Activated T-cell treated with anti-CD3 and anti-CD28 coated beads for 48 hours (primary cell): ENCODE measurements at regions not wholly inside any gene's neighbourhood (a gene's known extent, or its start where the extent isn't known, plus 50 kb on each side); places are given as distances from the start of the nearest gene placed in this dataset.

Experiments used
- DNase-seq: peaks from one replicate; pipeline ENCODE4 v3.0.0-alpha.2; 2020; ENCODE audit warnings: low read depth

- no peak for DNase-seq
Measured at GRCh38 chr3:28088811-28089526, 152.4 kb upstream of the CMC1 start.

GRCh38 chr3:28089527-28089897 is 151.9 kb upstream of the CMC1 start:
- no peak for DNase-seq

- no peak for DNase-seq
Measured at GRCh38 chr3:28099296-28099695, 142.1 kb upstream of the CMC1 start.

- DNase-seq: no peak
Measured at GRCh38 chr3:28101705-28102104, 139.7 kb upstream of the CMC1 start.

GRCh38 chr3:28103861-28104260 is 137.6 kb upstream of the CMC1 start:
- no peak for DNase-seq

GRCh38 chr3:28104896-28105534 is 136.4 kb upstream of the CMC1 start:
- DNase-seq: no peak

GRCh38 chr3:28109829-28110228 is 131.6 kb upstream of the CMC1 start:
- no peak for DNase-seq

GRCh38 chr3:28110869-28111268 is 130.6 kb upstream of the CMC1 start:
- no peak for DNase-seq

- no peak for DNase-seq
Measured at GRCh38 chr3:28114893-28115292, 126.5 kb upstream of the CMC1 start.

GRCh38 chr3:28115316-28115715 is 126.1 kb upstream of the CMC1 start:
- no peak for DNase-seq

- DNase-seq: no peak
Measured at GRCh38 chr3:28117598-28117997, 123.8 kb upstream of the CMC1 start.

- DNase-seq: no peak
Measured at GRCh38 chr3:28118087-28118486, 123.3 kb upstream of the CMC1 start.

GRCh38 chr3:28122227-28122626 is 119.2 kb upstream of the CMC1 start:
- DNase-seq: no peak

GRCh38 chr3:28124882-28125281 is 116.5 kb upstream of the CMC1 start:
- no peak for DNase-seq

GRCh38 chr3:28125342-28125741 is 116.1 kb upstream of the CMC1 start:
- no peak for DNase-seq

GRCh38 chr3:28130836-28131235 is 110.6 kb upstream of the CMC1 start:
- no peak for DNase-seq

GRCh38 chr3:28132941-28133340 is 108.5 kb upstream of the CMC1 start:
- no peak for DNase-seq

- no peak for DNase-seq
Measured at GRCh38 chr3:28134198-28134597, 107.2 kb upstream of the CMC1 start.

- DNase-seq: no peak
Measured at GRCh38 chr3:28134792-28135375, 106.5 kb upstream of the CMC1 start.

- DNase-seq: no peak
Measured at GRCh38 chr3:28136607-28137216, 104.7 kb upstream of the CMC1 start.

- DNase-seq: no peak
Measured at GRCh38 chr3:28138043-28138610, 103.3 kb upstream of the CMC1 start.

GRCh38 chr3:28139288-28139687 is 102.1 kb upstream of the CMC1 start:
- no peak for DNase-seq
